ENCODE measurements at regions not wholly inside any gene's neighbourhood (a gene's known extent, or its start where the extent isn't known, plus 50 kb on each side); places are given as distances from the start of the nearest gene placed in this dataset.

- Histone ChIP-seq H4K20me1 (ENCODE audit: control insufficient read depth, extremely low read depth, insufficient read depth, low read length) (no peaks in the 10 kb centered on the region), H3K79me2 (ENCODE audit: control insufficient read depth, insufficient read depth, low read length) (no peaks in the 10 kb centered on the region)
Measured at GRCh38 chr18:64449434-64449833, 300.5 kb upstream of the LINC00305 start.

DNA sequence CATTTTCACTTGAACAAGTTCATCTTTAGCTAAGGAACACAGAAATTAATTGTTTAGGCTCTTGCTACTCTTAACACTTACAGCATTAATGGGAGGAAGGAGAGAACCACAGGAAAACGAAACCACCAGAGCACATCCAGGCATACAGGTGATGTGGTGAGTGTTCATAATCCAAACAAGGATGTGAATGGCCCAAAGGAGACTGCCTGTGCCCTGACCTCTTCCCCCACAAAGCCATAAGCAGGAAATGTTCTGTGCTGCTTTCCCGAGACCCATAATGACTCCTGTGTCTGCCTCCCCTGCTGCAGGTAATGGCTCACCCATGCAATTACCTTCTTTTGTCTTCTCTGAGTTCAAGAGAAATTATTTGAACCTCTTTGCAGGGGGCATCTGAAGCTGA, 295.9 kb upstream of the LINC00305 start:
- H3K36me3 ChIP-seq (ENCODE audit: control insufficient read depth in 2 of 2, extremely low read depth in 1 of 2, insufficient read depth in 2 of 2, low read length in 2 of 2) = no peaks in the 10 kb centered on the region
- H3K9me3 ChIP-seq (ENCODE audit: control insufficient read depth, low read depth, low read length) = no peaks in the 10 kb centered on the region
- no peak overlapping the region for H3K9ac ChIP-seq (ENCODE audit: control insufficient read depth, extremely low read depth, insufficient read depth, low read length)
- H3K9me1 ChIP-seq (ENCODE audit: control insufficient read depth, extremely low read depth, insufficient read depth, low read length) = no peaks in the 10 kb centered on the region
- no peak for DNase-seq (ENCODE audit: low read depth, low spot score)
- no peak for TF ChIP-seq EZH2 (IDR thresholded peaks at IDR 0.05; ENCODE audit: low read length)
- H4K20me1 ChIP-seq (ENCODE audit: control insufficient read depth, extremely low read depth, insufficient read depth, low read length) = no peaks in the 10 kb centered on the region
- no peak overlapping the region for H3K27ac ChIP-seq (ENCODE audit: control insufficient read depth, insufficient read depth, low read length)
- H3K4me2 ChIP-seq (ENCODE audit: control insufficient read depth, extremely low read depth, insufficient read depth, low read depth, low read length) = no peak overlapping the region
- H3K4me1 ChIP-seq (ENCODE audit: control insufficient read depth, extremely low read depth, insufficient read depth, low read length) = no peaks in the 10 kb centered on the region
- dilution Hi-C loops (cut with MboI; ENCODE audit: extremely low pct_ligation_motif_present, low sequenced_read_pairs) = no loop called here
- H3K4me3 ChIP-seq (ENCODE audit: control insufficient read depth in 2 of 3, extremely low read depth in 1 of 3, insufficient read depth in 2 of 3, low read depth in 1 of 3, low read length in 3 of 3) = no peak overlapping the region
- no peak overlapping the region for H2AFZ ChIP-seq (ENCODE audit: control insufficient read depth, low read length)
- no peaks in the 10 kb centered on the region for H3K27me3 ChIP-seq (ENCODE audit: control insufficient read depth, extremely low read depth, insufficient read depth, low read length)
- FAIRE-seq = no peak
- H3K79me2 ChIP-seq (ENCODE audit: control insufficient read depth, insufficient read depth, low read length) = no peaks in the 10 kb centered on the region

More at GRCh38 chr18:64449434-64449833, 300.5 kb upstream of the LINC00305 start:
- Histone ChIP-seq H2AFZ (ENCODE audit: control insufficient read depth, low read length) (no peak overlapping the region), H3K4me2 (ENCODE audit: control insufficient read depth, extremely low read depth, insufficient read depth, low read depth, low read length) (no peak overlapping the region), H3K9me1 (ENCODE audit: control insufficient read depth, extremely low read depth, insufficient read depth, low read length) (no peaks in the 10 kb centered on the region), H3K9me3 (ENCODE audit: control insufficient read depth, low read depth, low read length) (no peaks in the 10 kb centered on the region), H3K27ac (ENCODE audit: control insufficient read depth, insufficient read depth, low read length) (no peak overlapping the region), H3K9ac (ENCODE audit: control insufficient read depth, extremely low read depth, insufficient read depth, low read length) (no peak overlapping the region), H3K4me1 (ENCODE audit: control insufficient read depth, extremely low read depth, insufficient read depth, low read length) (no peaks in the 10 kb centered on the region), H3K4me3 (ENCODE audit: control insufficient read depth in 2 of 3, extremely low read depth in 1 of 3, insufficient read depth in 2 of 3, low read depth in 1 of 3, low read length in 3 of 3) (no peak overlapping the region), H3K27me3 (ENCODE audit: control insufficient read depth, extremely low read depth, insufficient read depth, low read length) (no peaks in the 10 kb centered on the region), H3K36me3 (ENCODE audit: control insufficient read depth in 2 of 2, extremely low read depth in 1 of 2, insufficient read depth in 2 of 2, low read length in 2 of 2) (no peaks in the 10 kb centered on the region)
- DNase-seq (ENCODE audit: low read depth, low spot score) = no peak
- dilution Hi-C loops (cut with MboI; ENCODE audit: extremely low pct_ligation_motif_present, low sequenced_read_pairs) = no loop called here
- FAIRE-seq = no peak
- no peak for TF ChIP-seq EZH2 (IDR thresholded peaks at IDR 0.05; ENCODE audit: low read length)
- TF ChIP-seq, protein P1, sequence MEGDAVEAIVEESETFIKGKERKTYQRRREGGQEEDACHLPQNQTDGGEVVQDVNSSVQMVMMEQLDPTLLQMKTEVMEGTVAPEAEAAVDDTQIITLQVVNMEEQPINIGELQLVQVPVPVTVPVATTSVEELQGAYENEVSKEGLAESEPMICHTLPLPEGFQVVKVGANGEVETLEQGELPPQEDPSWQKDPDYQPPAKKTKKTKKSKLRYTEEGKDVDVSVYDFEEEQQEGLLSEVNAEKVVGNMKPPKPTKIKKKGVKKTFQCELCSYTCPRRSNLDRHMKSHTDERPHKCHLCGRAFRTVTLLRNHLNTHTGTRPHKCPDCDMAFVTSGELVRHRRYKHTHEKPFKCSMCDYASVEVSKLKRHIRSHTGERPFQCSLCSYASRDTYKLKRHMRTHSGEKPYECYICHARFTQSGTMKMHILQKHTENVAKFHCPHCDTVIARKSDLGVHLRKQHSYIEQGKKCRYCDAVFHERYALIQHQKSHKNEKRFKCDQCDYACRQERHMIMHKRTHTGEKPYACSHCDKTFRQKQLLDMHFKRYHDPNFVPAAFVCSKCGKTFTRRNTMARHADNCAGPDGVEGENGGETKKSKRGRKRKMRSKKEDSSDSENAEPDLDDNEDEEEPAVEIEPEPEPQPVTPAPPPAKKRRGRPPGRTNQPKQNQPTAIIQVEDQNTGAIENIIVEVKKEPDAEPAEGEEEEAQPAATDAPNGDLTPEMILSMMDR (optimal IDR thresholded peaks at IDR 0.05 in 1 of 3, IDR thresholded peaks at IDR 0.05 in 1 of 3, conservative IDR thresholded peaks at IDR 0.05 in 1 of 3; ENCODE audit: extremely low read depth in 1 of 3, insufficient read depth in 2 of 3, low read length in 3 of 3) = no peak

- Histone ChIP-seq H3K9ac (ENCODE audit: control insufficient read depth, extremely low read depth, insufficient read depth, low read length) (no peak overlapping the region), H3K4me2 (ENCODE audit: control insufficient read depth, extremely low read depth, insufficient read depth, low read depth, low read length) (no peak overlapping the region), H4K20me1 (ENCODE audit: control insufficient read depth, extremely low read depth, insufficient read depth, low read length) (no peaks in the 10 kb centered on the region), H2AFZ (ENCODE audit: control insufficient read depth, low read length) (no peak overlapping the region), H3K36me3 (ENCODE audit: control insufficient read depth in 2 of 2, extremely low read depth in 1 of 2, insufficient read depth in 2 of 2, low read length in 2 of 2) (no peaks in the 10 kb centered on the region), H3K79me2 (ENCODE audit: control insufficient read depth, insufficient read depth, low read length) (no peaks in the 10 kb centered on the region), H3K27me3 (ENCODE audit: control insufficient read depth, extremely low read depth, insufficient read depth, low read length) (no peaks in the 10 kb centered on the region), H3K4me3 (ENCODE audit: control insufficient read depth in 2 of 3, extremely low read depth in 1 of 3, insufficient read depth in 2 of 3, low read depth in 1 of 3, low read length in 3 of 3) (no peak overlapping the region), H3K4me1 (ENCODE audit: control insufficient read depth, extremely low read depth, insufficient read depth, low read length) (no peaks in the 10 kb centered on the region), H3K9me1 (ENCODE audit: control insufficient read depth, extremely low read depth, insufficient read depth, low read length) (no peaks in the 10 kb centered on the region), H3K27ac (ENCODE audit: control insufficient read depth, insufficient read depth, low read length) (no peak overlapping the region), H3K9me3 (ENCODE audit: control insufficient read depth, low read depth, low read length) (no peaks in the 10 kb centered on the region)
- dilution Hi-C loops (cut with MboI; ENCODE audit: extremely low pct_ligation_motif_present, low sequenced_read_pairs) = no loop called here
- FAIRE-seq (no peak), DNase-seq (ENCODE audit: low read depth, low spot score) (no peak)
- TF ChIP-seq EZH2 (IDR thresholded peaks at IDR 0.05; ENCODE audit: low read length) = no peak
- TF ChIP-seq, protein P1 (optimal IDR thresholded peaks at IDR 0.05 in 1 of 3, IDR thresholded peaks at IDR 0.05 in 1 of 3, conservative IDR thresholded peaks at IDR 0.05 in 1 of 3; ENCODE audit: extremely low read depth in 1 of 3, insufficient read depth in 2 of 3, low read length in 3 of 3) = no peak
Measured at GRCh38 chr18:64438178-64438577, 289.3 kb upstream of the LINC00305 start.

Data from keratinocyte (primary cell).